Neuronal stem cell (in vitro differentiated cells): ENCODE measurements at regions not wholly inside any gene's neighbourhood (a gene's known extent, or its start where the extent isn't known, plus 50 kb on each side); places are given as distances from the start of the nearest gene placed in this dataset.

ENCODE experiments used
- DNase-seq: peaks from one replicate; pipeline ENCODE4 v3.0.0-alpha.2; 2013; ENCODE audit warnings: low spot score
- H2AFZ ChIP-seq: one replicate; pipeline ENCODE4 v1.6.1; 2013; ENCODE audit warnings: mild to moderate bottlenecking, low read length, inconsistent platforms
- H2AK5ac ChIP-seq: 2 replicates; pipeline ENCODE4 v1.6.1; 2013; ENCODE audit warnings: low read depth, mild to moderate bottlenecking, inconsistent platforms, low read length, moderate library complexity, mixed read lengths
- H2BK120ac ChIP-seq: 2 replicates; pipeline ENCODE4 v1.6.1; 2013; ENCODE audit warnings: low read depth, mild to moderate bottlenecking, inconsistent platforms, low read length, moderate library complexity, mixed read lengths
- H2BK12ac ChIP-seq: one replicate; pipeline ENCODE4 v1.6.1; 2013; ENCODE audit warnings: low read length, inconsistent platforms
- H2BK15ac ChIP-seq: 2 replicates; pipeline ENCODE4 v1.6.1; 2013; ENCODE audit warnings: mild to moderate bottlenecking, low read length, inconsistent platforms, mixed read lengths
- H2BK5ac ChIP-seq: one replicate; pipeline ENCODE4 v1.6.1; 2013; ENCODE audit warnings: inconsistent platforms, mild to moderate bottlenecking, low read length, moderate library complexity
- H3K14ac ChIP-seq: one replicate; pipeline ENCODE4 v1.6.1; 2013; ENCODE audit warnings: low read length, inconsistent platforms
- H3K18ac ChIP-seq: 2 replicates; pipeline ENCODE4 v1.6.1; 2013; ENCODE audit warnings: low read length, inconsistent platforms
- H3K23ac ChIP-seq: 2 replicates; pipeline ENCODE4 v1.6.1; 2013; ENCODE audit warnings: low read depth, mild to moderate bottlenecking, mixed read lengths, low read length, inconsistent platforms; ENCODE audit not compliant: poor library complexity
- H3K27ac ChIP-seq: replicated peaks from 3 replicates; pipeline ENCODE4 v1.5.1; 2013; ENCODE audit warnings: low read length, inconsistent platforms
- H3K27me3 ChIP-seq, 3 experiments: 2 replicates each; pipeline ENCODE4 v1.6.1; 2013; ENCODE audit warnings: low read length in 3 of 3, mild to moderate bottlenecking in 2 of 3, inconsistent platforms in 1 of 3, low read depth in 1 of 3, mixed read lengths in 1 of 3, moderate library complexity in 1 of 3; ENCODE audit not compliant: control insufficient read depth in 3 of 3, insufficient read depth in 3 of 3
- H3K36me3 ChIP-seq, 2 donors: replicated peaks in 1 of 2; 2 replicates each; pipeline ENCODE4 v1.6.1; 2013; ENCODE audit warnings: low read length in 2 of 2; ENCODE audit not compliant: control insufficient read depth in 2 of 2, insufficient read depth in 2 of 2
- H3K4ac ChIP-seq: 2 replicates; pipeline ENCODE4 v1.6.1; 2013; ENCODE audit warnings: inconsistent platforms, mild to moderate bottlenecking, low read length, moderate library complexity
- H3K4me1 ChIP-seq, 2 donors: 1 replicate in 1 of 2; 2 replicates in 1 of 2; pipeline ENCODE4 v1.6.1; 2013; ENCODE audit warnings: low read length in 2 of 2, low read depth in 1 of 2; ENCODE audit not compliant: control insufficient read depth in 2 of 2, insufficient read depth in 1 of 2
- H3K4me2 ChIP-seq: one replicate; pipeline ENCODE4 v1.6.1; 2013; ENCODE audit warnings: mild to moderate bottlenecking, low read length, inconsistent platforms; ENCODE audit not compliant: insufficient read depth, poor library complexity, severe bottlenecking
- H3K4me3 ChIP-seq, 2 donors: 2 replicates each; pipeline ENCODE4 v1.5.1; 2013; ENCODE audit warnings: low read length in 2 of 2, mild to moderate bottlenecking in 2 of 2, inconsistent platforms in 1 of 2, moderate library complexity in 1 of 2
- H3K79me1 ChIP-seq: one replicate; pipeline ENCODE4 v1.6.1; 2013; ENCODE audit warnings: low read depth, mild to moderate bottlenecking, inconsistent platforms, low read length, moderate library complexity
- H3K9ac ChIP-seq: one replicate; pipeline ENCODE4 v1.6.1; 2013; ENCODE audit warnings: mild to moderate bottlenecking, low read depth, low read length, inconsistent platforms; ENCODE audit not compliant: poor library complexity
- H3K9me3 ChIP-seq, 2 donors: replicated peaks in 1 of 2; 2 replicates each; pipeline versions ENCODE3 to v1.6.1; 2013; ENCODE audit warnings: low read length in 2 of 2, mild to moderate bottlenecking in 2 of 2, inconsistent platforms in 1 of 2, low read depth in 1 of 2, mixed read lengths in 1 of 2, moderate library complexity in 1 of 2; ENCODE audit not compliant: control insufficient read depth in 2 of 2, insufficient read depth in 1 of 2
- H4K8ac ChIP-seq: one replicate; pipeline ENCODE4 v1.6.1; 2013; ENCODE audit warnings: low read depth, mild to moderate bottlenecking, inconsistent platforms, low read length, moderate library complexity
- H4K91ac ChIP-seq: one replicate; pipeline ENCODE4 v1.6.1; 2013; ENCODE audit warnings: low read length, low read depth, mild to moderate bottlenecking, inconsistent platforms; ENCODE audit not compliant: poor library complexity

DNA sequence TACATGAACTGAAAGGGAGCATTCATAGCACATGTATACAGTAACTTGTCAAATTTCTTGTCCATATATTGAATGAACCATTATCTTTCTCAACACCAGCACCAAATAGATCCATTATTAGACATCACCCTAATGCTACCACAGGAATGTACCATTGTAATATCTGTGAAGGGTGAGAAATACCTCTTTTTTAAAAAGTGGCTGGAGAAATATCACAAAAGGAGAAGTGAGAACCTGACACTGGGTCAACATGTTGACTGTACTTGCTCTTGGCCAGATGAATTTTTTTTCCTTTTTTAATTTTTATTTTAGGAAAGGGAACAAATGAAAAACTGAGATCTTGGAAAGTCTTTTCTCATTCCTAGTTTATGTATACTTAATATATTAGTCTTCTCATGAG is 63.5 kb downstream of the CAVIN2 start:
- Histone ChIP-seq H3K27ac (no peak overlapping the region), H4K91ac (no peak overlapping the region), H2BK120ac (no peak overlapping the region), H3K23ac (no peak overlapping the region), H2AK5ac (no peak overlapping the region), H3K4me1 (no peaks in the 10 kb centered on the region), H4K8ac (no peak overlapping the region), H3K79me1 (no peaks in the 10 kb centered on the region), H3K36me3 (no peaks in the 10 kb centered on the region), H2BK12ac (no peak overlapping the region), H3K27me3 (no peaks in the 10 kb centered on the region), H3K14ac (no peak overlapping the region), H2AFZ (no peak overlapping the region), H3K4me3 (no peak overlapping the region), H2BK15ac (no peak overlapping the region), H3K9me3 (no peaks in the 10 kb centered on the region), H3K4me2 (no peak overlapping the region), H3K18ac (no peak overlapping the region), H2BK5ac (no peak overlapping the region), H3K4ac (no peak overlapping the region), H3K9ac (no peak overlapping the region)
- DNase-seq = no peak
